NCI-H748 (cell line): ENCODE measurements at regions not wholly inside any gene's neighbourhood (a gene's known extent, or its start where the extent isn't known, plus 50 kb on each side); places are given as distances from the start of the nearest gene placed in this dataset.

Source experiments
- DNase-seq: peaks from one replicate; lab custom pipeline; 2025; ENCODE audit not compliant: unreplicated experiment; lab: John Stamatoyannopoulos, UW

- DNase-seq = no peak
Observed at GRCh38 chr16:77652399-77652798, 69.9 kb upstream of the NUDT7 start.

- DNase-seq = no peak
Observed at GRCh38 chr16:77657016-77657415, 65.3 kb upstream of the NUDT7 start.

GRCh38 chr16:77660311-77660710 lies 62.0 kb upstream of the NUDT7 start:
- DNase-seq = peak; percentile 69

- DNase-seq = no peak
Observed at GRCh38 chr16:77662246-77662645, 60.1 kb upstream of the NUDT7 start.

GRCh38 chr16:77663711-77664110 lies 58.6 kb upstream of the NUDT7 start:
- DNase-seq = no peak

- no peak for DNase-seq
Observed at GRCh38 chr16:77666771-77667170, 55.5 kb upstream of the NUDT7 start.

GRCh38 chr16:77668201-77668600 lies 54.1 kb upstream of the NUDT7 start:
- DNase-seq = no peak

- DNase-seq = no peak
Observed at GRCh38 chr16:77669057-77669456, 53.3 kb upstream of the NUDT7 start.
